HG03442 (cell line): ENCODE measurements at regions not wholly inside any gene's neighbourhood (a gene's known extent, or its start where the extent isn't known, plus 50 kb on each side); places are given as distances from the start of the nearest gene placed in this dataset.

Experiments
- ATAC-seq: cut with Tn5 transposase; IDR thresholded peaks from one replicate; pipeline ENCODE4 v1.9.1; 2021; ENCODE audit warnings: mild to moderate bottlenecking, moderate library complexity; ENCODE audit not compliant: unreplicated experiment

DNA sequence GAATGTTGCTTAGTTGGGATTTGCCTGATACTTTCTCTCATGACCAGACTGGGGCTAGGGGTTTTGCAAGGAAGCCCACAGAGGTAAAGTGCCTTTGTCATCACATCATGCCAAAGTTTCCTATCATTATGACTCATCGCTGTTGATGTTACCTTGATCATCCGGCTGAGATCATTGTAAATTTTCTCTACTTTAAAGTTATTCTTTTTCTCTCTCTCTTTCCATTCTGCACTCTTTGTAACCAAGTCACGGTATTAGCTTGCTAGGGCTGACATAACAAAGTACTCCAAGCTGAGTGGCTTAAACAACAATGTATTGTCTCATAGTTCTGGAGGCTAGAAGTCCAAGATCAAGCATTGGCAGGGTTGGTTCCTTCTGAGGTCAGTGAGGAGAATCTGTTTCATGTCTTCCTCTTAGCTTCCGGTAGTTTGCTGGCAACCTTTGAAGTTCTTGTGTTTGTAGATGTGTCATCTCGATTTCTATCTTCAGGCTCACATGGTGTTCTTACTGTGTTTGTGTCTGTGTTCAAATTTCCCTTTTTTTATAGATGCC lies 113.0 kb downstream of the DTHD1 start:
- peak; percentile 82 for ATAC-seq

DNA sequence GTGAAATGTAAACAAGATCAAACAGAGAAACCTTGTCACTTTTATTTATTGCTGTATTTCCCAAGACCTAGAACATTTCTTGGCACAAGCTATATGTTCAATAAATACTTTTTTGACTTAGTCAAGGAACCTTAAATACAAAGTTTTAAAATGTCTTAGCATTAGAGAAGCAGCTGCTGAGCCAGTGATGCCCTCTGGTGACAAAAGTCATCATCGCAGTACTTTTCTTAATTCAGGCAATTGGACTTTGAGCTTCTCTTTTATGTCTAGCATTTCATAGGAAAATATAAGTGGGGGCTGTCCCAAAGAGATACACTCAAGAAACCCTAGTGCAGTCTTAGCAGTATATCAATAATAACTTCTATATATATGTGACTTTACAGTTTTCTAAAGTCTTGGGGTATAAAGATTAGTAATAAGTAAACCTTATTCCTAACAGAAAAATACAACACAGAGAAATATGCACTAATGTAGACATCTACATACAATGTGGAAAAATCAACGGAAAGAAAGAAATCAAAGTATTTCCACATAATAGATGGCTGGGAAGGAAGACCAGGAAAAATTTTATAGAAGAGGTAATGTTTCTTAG lies 118.4 kb downstream of the DTHD1 start:
- peak; percentile 67 for ATAC-seq

GRCh38 chr4:36402008-36402758 lies 120.8 kb downstream of the DTHD1 start:
- ATAC-seq: no peak

DNA sequence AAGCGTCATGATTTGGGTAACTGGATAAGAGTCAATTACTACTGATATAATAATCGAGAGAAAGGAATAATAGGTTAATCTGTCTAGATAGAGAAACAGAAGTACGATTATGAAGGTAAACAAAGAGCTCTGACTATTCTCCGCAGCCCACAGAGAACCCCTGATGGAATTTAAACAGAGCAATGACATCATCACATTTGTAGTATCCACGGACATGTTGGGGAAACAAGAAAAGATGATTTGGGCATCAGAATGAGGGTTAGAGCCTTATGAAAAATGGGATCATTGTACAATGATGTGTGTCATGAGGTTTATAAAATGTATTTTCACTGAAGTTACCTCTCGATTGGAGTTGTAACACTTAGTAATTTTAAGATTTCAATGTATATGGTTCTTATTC lies 129.9 kb downstream of the DTHD1 start:
- no peak for ATAC-seq

GRCh38 chr4:36414248-36414647 lies 132.8 kb downstream of the DTHD1 start:
- ATAC-seq: no peak

GRCh38 chr4:36417146-36417545 lies 135.7 kb downstream of the DTHD1 start:
- no peak for ATAC-seq

DNA sequence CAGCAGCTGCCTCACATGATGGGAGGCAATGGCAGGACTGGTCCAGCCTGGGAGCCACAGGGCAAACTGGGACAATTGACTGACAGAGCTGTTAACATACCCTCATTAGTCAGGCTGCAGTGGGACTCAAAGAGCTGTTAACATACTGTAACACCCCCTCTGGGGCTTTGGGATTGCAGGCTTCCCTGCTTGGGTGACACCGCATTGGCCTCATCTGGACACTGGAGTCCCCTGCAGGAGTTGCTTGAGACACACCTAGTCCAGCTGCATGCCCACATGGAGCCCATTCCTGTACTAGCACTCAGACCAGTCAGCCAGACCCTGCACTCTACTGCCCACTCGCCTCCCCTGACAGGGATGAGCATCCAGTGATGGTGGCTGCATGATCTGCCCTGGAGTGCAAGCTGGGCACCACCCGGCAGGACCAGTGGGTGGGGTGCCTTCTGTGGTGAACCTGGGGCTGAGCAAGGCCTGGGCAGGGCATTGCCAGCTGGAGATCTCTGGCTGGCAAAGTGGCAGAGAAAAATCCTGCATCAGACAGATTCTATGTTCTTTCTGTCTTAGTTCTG lies 138.8 kb downstream of the DTHD1 start:
- no peak for ATAC-seq

DNA sequence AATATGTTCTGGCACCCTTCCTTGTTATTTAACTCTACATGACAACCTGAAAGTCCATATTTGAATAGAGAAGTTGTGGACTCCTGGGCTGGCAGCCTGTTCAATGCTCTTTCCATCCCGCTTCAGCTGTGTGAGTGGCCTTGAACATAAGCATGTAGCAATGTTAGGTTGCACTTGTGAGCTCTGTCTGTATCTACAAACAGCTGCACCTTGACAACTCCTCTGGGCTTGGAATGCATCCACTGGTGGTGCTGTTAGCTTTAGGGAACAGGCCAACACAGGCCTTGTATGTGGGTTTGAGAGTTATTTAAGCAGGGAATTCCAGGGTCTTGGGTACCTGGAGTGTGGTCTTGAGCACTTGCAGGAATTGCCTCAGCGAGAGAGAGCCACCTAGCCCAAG lies 141.2 kb downstream of the DTHD1 start:
- no peak for ATAC-seq

GRCh38 chr4:36426741-36427140 lies 145.3 kb downstream of the DTHD1 start:
- no peak for ATAC-seq

DNA sequence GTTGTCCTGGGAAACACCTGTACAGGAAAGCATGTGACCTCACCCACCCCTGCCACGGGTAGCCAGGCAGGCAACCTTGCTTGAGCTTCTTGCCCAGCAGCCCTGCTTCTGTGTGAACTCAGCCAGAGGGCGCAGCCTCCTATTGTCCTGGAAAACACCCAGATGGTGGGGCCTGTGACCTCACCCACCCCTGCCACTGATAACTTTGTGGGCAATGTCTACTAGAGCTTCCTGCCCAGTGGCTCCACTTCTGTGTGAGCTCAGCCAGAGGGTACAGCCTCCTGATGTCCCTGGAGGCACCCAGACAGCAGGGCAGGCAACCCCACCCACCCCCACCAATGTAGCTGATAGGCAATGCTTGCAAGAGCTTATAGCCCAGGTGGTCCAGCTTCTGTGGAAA lies 146.3 kb downstream of the DTHD1 start:
- ATAC-seq: no peak

- ATAC-seq: no peak
Observed at GRCh38 chr4:36432586-36432985, 151.2 kb downstream of the DTHD1 start.

DNA sequence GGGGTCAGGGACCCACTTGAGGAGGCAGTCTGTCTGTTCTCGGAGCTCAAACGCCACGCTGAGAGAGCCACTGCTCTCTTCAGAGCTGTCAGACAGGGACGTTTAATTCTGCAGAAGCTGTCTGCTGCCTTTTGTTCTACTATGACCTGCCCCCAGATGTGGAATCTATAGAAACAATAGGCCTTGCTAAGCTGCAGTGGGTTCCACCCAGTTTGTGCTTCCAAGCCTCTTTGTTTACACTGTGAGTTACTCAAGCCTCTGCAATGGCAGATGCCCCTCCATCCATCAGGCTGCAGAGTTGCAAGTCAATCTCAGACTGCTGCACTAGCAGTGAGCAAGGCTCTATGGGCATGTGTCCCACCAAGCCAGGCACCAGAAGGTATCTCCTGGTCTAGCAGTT lies 158.1 kb downstream of the DTHD1 start:
- no peak for ATAC-seq

DNA sequence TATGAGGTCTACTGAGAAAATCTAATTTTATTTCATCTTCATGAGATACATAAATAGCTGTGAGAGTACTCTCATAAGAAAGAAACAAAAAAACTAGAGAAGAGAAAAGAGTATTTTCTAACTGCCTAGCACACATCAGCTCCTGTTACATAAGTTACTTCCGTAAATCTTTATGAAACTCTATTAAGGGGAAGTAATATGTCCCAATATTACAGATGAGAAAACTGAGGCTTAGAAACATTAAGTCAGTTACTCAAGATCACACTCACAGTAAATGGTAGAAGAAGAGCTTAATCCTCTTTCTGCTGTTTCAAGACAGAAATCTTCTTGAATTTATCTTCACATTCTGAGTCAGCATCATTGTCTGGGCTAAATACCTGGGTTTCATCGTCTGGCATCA lies 164.1 kb downstream of the DTHD1 start:
- ATAC-seq: no peak

GRCh38 chr4:36446275-36446674 lies 164.9 kb downstream of the DTHD1 start:
- ATAC-seq: no peak

- ATAC-seq: no peak
Observed at GRCh38 chr4:36461344-36461743, 179.9 kb downstream of the DTHD1 start.

DNA sequence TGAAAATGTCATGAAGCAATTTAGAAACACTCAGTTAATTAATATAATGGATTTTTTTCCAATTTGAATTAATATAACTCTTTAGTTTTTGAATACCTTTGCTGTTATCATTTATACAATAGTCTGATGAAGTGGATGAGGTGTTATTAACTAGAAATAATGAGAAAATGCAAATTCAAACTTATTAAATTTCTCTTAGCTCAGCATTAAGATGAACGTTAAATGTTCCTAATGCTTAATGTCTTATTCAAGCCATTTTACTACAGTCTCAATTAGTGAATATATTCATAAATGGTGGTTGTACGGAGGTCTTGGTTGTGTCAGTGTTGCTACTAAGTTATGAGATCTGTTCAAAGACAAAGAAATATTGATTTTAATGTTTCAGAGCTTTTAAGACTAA lies 186.3 kb downstream of the DTHD1 start:
- ATAC-seq: no peak

DNA sequence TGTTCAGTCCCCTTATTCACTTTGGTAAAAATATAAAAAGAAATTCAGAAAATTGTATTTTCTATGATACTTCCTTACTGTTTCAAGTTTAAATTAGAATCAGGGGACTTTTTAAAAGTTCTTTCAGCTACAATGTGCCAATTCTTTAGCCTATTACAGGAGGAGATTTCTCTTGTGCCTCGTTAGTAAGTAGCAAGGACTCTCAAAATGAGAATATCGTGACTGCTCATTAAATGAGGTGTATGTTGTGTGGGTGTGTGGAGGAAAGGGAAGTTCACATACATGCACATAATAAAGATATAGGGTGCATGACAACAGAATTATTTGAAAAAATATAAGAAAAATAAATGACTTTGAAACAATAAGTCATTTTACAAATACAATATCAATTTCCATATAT lies 190.5 kb downstream of the DTHD1 start:
- ATAC-seq: no peak

DNA sequence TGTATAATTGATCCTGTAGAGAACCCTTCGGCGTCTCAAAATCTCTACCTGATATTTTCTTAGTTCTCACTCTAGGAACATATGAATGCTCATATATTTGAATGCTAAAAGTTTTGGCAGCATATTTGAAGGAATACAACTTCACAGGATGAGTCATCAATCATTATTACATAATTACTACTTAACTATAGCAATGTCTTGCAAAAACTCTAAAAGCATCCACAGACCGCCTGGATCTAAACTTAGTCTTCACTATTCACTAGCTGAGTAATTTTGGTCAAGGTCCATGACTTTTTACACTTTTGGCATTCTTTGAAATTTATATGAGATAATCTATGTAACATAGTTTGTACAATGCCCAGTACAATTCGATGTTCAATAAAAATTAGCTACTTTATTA lies 194.7 kb downstream of the DTHD1 start:
- no peak for ATAC-seq

DNA sequence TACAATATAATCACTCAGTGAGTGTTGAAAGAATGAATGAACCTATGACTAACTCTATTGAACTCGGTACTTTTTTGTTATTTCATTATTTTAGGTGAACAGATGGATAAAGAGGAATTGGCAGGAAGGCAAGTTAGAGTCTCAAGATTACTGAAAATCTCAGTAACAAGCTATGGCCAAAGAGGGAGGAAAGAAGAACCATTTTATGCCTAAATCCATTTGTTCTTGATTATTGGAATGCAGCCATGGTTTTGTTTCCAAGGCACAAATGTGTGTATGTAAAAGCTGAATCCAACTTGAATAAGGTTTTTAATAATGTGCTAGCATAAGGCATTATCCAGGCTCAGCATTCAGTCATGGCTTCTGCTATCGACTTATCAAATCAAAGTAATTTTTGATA lies 196.4 kb downstream of the DTHD1 start:
- ATAC-seq: no peak

DNA sequence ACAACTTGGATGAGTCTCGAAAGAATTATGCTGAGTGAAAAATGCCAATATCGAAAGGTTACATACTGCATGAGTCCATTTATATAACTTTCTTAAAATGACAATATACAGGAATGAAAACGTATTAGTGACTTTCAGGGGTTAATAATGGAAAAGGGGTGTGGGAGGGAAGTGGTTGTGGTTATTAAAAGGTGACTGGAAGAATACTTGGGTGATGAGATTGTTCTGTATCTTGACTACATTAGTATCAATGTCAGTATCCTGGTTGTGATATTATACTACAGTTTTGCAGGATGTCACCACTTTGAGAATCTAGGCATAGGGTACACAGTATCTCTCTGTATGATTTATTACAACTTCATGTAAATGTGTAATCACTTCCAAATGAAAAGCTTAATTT lies 204.5 kb downstream of the DTHD1 start:
- ATAC-seq: no peak

GRCh38 chr4:36489798-36490197 lies 208.4 kb downstream of the DTHD1 start:
- ATAC-seq: no peak

DNA sequence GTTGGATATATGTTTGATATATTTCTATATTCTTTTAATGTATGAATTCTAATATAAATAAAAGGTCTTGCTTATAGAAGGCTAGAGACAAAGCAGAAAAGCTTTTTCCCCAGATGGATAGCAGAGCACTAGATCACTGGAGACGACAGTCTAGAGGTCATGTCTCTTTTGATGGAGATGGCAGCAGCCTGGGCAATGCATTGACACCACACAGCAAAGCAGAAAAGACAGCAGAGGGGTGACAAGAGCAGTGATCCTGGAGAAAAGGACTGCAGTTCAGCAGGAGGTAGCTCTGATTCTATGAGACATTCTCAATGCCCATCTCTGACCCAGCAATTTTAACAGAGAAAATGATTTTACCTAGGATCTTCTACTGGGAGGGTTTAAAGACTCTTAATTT lies 210.6 kb downstream of the DTHD1 start:
- no peak for ATAC-seq
